ENCODE measurements at regions not wholly inside any gene's neighbourhood (a gene's known extent, or its start where the extent isn't known, plus 50 kb on each side); places are given as distances from the start of the nearest gene placed in this dataset.
"Not testable (repeated sequence)": the region's sequence is repeated elsewhere in the genome, so short reads cannot be mapped to it uniquely, and the experiment has no call there.

DNA sequence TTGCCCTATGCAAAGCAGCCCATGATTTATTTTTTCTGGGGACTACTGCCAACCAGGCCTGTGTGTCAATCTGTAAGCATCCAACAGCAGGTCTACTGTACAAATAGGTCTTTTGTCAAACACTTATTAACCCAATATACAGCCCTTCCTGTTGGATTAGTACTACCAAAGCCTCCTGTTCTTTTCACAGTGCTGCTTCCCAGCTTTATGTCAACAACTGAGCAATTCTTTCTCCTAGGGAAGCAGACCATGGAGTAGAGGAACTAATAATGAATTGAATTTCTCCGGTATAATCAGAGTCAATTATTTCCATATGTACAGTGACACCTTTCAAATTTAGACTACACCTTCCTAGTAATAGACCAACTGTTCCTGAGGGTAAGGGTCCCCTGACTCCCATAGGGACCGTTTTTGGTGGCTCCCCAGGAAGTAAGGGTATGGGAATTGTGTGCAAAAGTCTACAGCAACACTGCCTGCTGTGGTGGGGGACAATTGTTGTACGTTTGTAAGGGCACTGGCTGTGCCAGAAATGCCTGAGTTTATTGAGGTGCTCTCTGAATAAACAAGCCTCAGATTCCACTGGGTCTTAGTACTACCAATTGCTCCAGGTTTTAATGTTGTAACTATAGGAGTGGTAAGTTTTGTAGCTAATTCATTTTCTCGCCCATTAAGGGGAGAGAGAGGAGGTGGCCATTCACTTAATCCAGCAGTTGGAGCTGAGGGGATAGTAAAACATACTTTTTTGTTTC lies 286.1 kb upstream of the MTPN start:
- TF ChIP-seq, protein P1, sequence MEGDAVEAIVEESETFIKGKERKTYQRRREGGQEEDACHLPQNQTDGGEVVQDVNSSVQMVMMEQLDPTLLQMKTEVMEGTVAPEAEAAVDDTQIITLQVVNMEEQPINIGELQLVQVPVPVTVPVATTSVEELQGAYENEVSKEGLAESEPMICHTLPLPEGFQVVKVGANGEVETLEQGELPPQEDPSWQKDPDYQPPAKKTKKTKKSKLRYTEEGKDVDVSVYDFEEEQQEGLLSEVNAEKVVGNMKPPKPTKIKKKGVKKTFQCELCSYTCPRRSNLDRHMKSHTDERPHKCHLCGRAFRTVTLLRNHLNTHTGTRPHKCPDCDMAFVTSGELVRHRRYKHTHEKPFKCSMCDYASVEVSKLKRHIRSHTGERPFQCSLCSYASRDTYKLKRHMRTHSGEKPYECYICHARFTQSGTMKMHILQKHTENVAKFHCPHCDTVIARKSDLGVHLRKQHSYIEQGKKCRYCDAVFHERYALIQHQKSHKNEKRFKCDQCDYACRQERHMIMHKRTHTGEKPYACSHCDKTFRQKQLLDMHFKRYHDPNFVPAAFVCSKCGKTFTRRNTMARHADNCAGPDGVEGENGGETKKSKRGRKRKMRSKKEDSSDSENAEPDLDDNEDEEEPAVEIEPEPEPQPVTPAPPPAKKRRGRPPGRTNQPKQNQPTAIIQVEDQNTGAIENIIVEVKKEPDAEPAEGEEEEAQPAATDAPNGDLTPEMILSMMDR (conservative IDR thresholded peaks at IDR 0.05; ENCODE audit: low read length), result not testable (repeated sequence)
- TF ChIP-seq EZH2phosphoT487 (IDR thresholded peaks at IDR 0.05; ENCODE audit: borderline replicate concordance), result not testable (repeated sequence)

Data from Loucy (cell line).